ENCODE measurements at regions not wholly inside any gene's neighbourhood (a gene's known extent, or its start where the extent isn't known, plus 50 kb on each side); places are given as distances from the start of the nearest gene placed in this dataset.

DNA sequence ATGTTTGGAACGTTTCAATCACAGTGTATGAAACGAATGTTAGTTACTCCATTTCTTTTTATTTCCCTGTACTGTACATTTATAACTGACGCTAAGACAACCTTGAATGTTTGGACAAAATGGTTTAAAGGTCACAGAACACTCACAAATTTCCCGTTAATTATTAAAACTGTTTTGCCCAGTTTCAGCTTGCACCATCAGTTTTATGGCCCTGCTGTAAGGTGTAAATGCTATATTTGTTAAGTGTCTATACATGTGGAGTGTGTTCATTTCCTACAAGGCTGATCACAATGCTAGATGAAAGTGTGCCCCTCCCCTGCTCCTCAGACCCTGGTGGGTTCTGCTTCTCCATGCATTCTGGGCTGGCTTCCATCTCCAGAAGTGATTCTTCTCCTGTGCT is 57.9 kb upstream of the ETS2 start:
- Histone ChIP-seq H2AFZ (ENCODE audit: low read depth, low read length, severe bottlenecking) (no peak overlapping the region), H3K79me2 (ENCODE audit: insufficient read depth, low read length) (no peaks in the 10 kb centered on the region), H3K9ac (ENCODE audit: low read length) (no peak overlapping the region), H3K9me3 (ENCODE audit: insufficient read depth, low read length) (no peaks in the 10 kb centered on the region), H3K27ac (ENCODE audit: low read depth, low read length) (no peak overlapping the region), H3F3A (ENCODE audit: insufficient read depth) (no peaks in the 10 kb centered on the region), H4K20me1 (ENCODE audit: low read depth, low read length) (no peaks in the 10 kb centered on the region), H3K9me2 (replicated peaks; ENCODE audit: insufficient read depth, low read length) (no peaks in the 10 kb centered on the region), H3K27me3 (ENCODE audit: low read length) (no peaks in the 10 kb centered on the region), H3K4me2 (ENCODE audit: low read depth, low read length, poor library complexity, severe bottlenecking) (no peak overlapping the region), H3K4me3 (ENCODE audit: insufficient read depth, low read length, poor library complexity, severe bottlenecking) (no peak overlapping the region), H3K36me3 (ENCODE audit: low read length) (no peaks in the 10 kb centered on the region)
- TF ChIP-seq EZH2phosphoT487 (conservative IDR thresholded peaks at IDR 0.05; ENCODE audit: low read length): no peak
- TF ChIP-seq CTCF (IDR thresholded peaks at IDR 0.05; ENCODE audit: insufficient read depth, low read length, poor library complexity, severe bottlenecking): no peak

DNA sequence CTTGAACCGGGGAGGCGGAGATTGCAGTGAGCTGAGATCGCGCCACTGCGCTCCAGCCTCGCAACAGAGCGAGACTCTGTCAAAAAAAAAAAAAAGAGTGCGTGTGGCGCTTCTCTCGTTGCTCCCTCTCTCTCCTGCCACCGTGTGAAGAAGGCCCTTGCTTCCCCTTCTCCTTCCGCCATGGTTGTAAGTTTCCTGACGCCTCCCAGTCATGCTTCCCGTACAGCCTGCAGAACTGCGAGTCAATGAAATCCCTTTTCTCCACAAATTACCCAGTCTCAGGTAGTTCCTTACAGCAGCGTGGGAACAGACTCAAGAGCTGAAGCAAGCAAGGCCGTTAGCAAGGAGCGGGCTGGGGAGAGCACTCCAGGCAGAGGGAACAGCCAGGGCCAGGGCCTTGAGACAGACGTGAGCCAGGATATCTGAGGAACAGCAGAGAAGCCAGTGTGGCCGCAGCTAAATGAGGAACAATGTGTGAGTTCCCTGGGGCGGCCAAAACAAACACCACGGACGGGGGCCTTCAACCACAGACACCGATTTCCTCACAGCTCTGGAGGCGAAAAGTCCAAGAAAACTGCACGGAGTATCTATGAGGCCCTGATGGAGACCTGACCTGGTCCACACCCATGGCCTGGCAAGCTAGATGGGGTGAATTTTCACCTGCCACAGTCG is 54.2 kb upstream of the ETS2 start:
- Histone ChIP-seq H3K27me3 (ENCODE audit: low read length) (no peaks in the 10 kb centered on the region), H3K79me2 (ENCODE audit: insufficient read depth, low read length) (no peaks in the 10 kb centered on the region), H3K36me3 (ENCODE audit: low read length) (no peaks in the 10 kb centered on the region), H3K9me3 (ENCODE audit: insufficient read depth, low read length) (no peaks in the 10 kb centered on the region), H3F3A (ENCODE audit: insufficient read depth) (no peaks in the 10 kb centered on the region), H3K27ac (ENCODE audit: low read depth, low read length) (no peak overlapping the region), H4K20me1 (ENCODE audit: low read depth, low read length) (no peaks in the 10 kb centered on the region), H3K4me3 (ENCODE audit: insufficient read depth, low read length, poor library complexity, severe bottlenecking) (no peak overlapping the region), H3K9me2 (replicated peaks; ENCODE audit: insufficient read depth, low read length) (no peaks in the 10 kb centered on the region), H3K4me2 (ENCODE audit: low read depth, low read length, poor library complexity, severe bottlenecking) (no peak overlapping the region), H2AFZ (ENCODE audit: low read depth, low read length, severe bottlenecking) (no peak overlapping the region), H3K9ac (ENCODE audit: low read length) (no peak overlapping the region)
- TF ChIP-seq EZH2phosphoT487 (conservative IDR thresholded peaks at IDR 0.05; ENCODE audit: low read length) (no peak), CTCF (IDR thresholded peaks at IDR 0.05; ENCODE audit: insufficient read depth, low read length, poor library complexity, severe bottlenecking) (no peak)

DNA sequence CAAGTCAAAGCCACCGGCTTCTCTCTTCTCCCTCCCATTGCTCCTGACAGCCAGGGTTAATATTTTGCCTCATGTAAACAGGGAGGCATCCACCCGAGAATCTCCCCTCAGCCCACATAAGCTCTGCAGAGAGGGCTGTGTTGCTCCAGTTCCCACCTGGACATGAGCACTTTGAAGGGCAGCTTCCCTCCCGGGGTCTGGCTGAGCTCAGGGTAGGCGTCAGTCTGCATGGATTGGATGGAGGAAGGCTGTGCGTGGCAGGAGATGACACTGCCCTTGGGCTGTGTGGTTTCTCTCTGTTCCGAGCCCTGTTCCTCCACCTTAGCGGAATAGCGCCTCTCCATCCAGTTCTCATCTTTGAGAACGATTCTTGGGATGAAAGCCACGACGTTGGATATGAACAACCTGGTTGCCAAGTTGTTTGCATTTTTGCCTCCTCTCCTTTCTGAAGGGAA is 53.7 kb upstream of the ETS2 start:
- no peak for TF ChIP-seq EZH2phosphoT487 (conservative IDR thresholded peaks at IDR 0.05; ENCODE audit: low read length)
- TF ChIP-seq CTCF (IDR thresholded peaks at IDR 0.05; ENCODE audit: insufficient read depth, low read length, poor library complexity, severe bottlenecking): no peak
- Histone ChIP-seq H3K4me2 (ENCODE audit: low read depth, low read length, poor library complexity, severe bottlenecking) (no peak overlapping the region), H3K27me3 (ENCODE audit: low read length) (no peaks in the 10 kb centered on the region), H3K36me3 (ENCODE audit: low read length) (no peaks in the 10 kb centered on the region), H3K9ac (ENCODE audit: low read length) (no peak overlapping the region), H3F3A (ENCODE audit: insufficient read depth) (no peaks in the 10 kb centered on the region), H3K9me3 (ENCODE audit: insufficient read depth, low read length) (no peaks in the 10 kb centered on the region), H4K20me1 (ENCODE audit: low read depth, low read length) (no peaks in the 10 kb centered on the region), H2AFZ (ENCODE audit: low read depth, low read length, severe bottlenecking) (no peak overlapping the region), H3K9me2 (replicated peaks; ENCODE audit: insufficient read depth, low read length) (no peaks in the 10 kb centered on the region), H3K79me2 (ENCODE audit: insufficient read depth, low read length) (no peaks in the 10 kb centered on the region), H3K4me3 (ENCODE audit: insufficient read depth, low read length, poor library complexity, severe bottlenecking) (no peak overlapping the region), H3K27ac (ENCODE audit: low read depth, low read length) (no peak overlapping the region)

Data from SU-DHL-6 (cell line).